Activated gamma-delta T cell treated with anti-CD3 and anti-CD28 coated beads, Interleukin-2, amount 50 U/mL, for 16 hours (primary cell): ENCODE measurements at regions not wholly inside any gene's neighbourhood (a gene's known extent, or its start where the extent isn't known, plus 50 kb on each side); places are given as distances from the start of the nearest gene placed in this dataset.

Source experiments
- DNase-seq: peaks from one replicate; pipeline ENCODE4 v3.0.0-alpha.2; 2020; ENCODE audit warnings: low read depth

DNA sequence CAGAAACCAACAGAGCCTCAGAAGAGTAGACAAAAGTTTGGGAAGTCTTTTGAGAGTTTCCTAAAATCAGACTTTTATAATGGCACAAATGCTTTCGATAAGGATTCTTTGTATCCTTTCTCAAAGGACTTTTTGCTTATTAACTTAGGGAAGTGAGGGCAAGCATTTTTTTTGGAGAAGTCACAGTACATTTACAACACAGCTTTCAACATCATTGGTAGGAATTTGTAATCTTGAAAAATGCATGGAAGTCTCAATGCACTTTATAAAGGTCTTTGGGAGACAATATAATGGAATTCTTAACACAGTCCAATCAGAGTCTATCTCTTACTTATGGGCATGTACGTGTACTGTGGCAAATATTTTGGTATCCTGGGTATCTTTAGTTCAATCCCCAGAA is 325.8 kb upstream of the NR5A2 start:
- no peak for DNase-seq

DNA sequence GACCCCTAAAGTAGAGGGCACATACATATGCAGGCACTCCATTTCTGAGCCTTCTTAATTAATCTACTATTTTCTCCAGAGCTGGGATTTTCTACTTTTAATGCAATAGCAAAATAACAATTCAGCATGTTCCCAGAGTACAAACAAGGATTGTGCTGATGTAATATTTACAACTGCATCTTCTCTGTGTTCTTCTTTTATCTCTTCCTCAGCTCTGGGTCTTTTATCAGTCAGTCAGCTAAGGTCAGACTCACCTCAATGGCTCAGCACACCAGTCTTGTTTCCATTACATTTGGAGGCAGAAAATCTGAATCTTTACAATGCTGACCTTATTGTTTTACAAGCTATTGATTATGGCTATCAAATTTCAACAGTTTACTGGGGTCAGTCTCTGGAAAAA is 323.3 kb upstream of the NR5A2 start:
- no peak for DNase-seq

DNA sequence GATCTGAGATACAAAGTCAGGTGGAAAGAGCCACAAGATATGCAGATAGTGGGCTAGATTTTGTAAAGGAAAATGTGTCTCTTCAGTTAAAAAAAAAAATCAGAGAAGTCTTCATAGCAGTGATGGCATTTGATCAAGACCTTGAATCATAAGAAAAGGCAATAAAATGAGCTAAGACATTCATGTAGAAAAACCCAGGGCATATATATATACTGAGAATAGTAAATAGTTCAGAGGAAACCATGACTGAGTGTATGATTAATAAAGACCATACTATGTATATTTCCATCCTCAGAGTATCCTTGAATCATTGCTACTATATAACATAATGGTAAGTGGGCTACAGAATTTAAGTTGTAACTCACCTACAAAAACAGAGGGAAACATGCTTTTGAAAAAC is 321.7 kb upstream of the NR5A2 start:
- DNase-seq, result no peak

DNA sequence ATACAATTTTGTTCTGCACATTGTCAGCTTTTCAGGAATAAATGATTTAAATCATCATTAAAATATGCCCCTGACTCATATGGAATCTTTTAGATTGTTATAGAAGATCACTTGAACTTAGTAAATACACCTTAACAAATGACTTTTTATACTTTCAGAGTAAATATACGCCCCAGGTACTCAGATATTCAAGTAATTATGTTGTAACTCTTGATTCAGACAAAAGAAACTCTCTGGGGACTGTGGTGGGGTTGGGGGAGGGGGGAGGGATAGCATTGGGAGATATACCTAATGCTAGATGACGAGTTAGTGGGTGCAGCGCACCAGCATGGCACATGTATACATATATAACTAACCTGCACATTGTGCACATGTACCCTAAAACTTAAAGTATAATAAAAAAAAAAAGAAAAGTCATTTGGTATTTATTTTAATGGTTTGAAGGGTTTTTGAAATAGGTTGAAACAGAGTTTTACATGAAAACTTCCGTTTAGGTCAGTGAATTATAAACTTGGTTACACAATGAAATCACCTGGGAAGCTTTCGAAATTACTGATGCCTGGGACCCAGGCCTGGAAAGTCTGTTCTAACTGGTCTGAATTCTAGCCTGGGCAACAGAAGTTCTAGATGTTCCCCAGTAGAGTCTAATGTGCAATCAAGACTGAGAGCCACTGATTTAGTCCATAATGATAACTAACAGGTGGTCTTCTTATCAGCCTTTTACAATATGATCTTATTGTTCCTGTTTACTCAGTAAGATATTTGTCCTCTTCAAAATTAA is 320.5 kb upstream of the NR5A2 start:
- DNase-seq, result no peak

DNA sequence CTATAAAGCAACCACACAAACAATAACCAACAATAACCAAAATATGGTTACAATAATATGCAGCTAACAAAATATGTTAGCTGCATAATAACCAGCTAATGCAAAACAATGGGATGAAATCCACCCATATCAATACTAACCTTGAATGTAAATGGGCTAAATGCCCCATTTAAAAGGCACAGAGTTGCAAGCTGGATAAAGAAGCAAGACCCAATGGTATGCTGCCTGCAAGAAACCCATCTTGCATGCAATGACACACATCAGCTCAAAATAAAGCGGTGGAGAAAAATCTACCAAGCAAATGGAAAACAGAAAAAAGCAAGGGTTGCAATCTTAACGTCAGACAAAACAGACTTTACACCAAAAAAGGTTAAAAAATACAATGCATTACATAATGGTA is 316.5 kb upstream of the NR5A2 start:
- DNase-seq, result no peak

DNA sequence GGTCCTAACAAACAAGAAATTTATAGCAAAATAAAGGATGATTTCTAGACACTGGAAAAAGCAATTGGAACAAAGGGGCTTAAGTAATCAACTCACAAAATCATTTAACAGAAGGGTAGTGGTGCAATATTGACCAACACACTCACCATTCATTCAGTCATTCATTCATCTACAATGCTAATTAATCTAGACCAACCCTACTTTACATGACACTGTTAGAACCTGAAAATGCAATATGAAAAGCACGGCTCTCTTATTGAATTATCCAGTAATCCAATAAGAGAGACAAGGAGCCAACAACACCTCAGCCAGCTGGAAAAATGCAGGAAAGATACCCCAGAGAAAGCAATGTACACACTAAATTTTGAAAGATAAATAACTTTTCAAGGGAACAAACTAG is 310.8 kb upstream of the NR5A2 start:
- DNase-seq, result no peak

DNA sequence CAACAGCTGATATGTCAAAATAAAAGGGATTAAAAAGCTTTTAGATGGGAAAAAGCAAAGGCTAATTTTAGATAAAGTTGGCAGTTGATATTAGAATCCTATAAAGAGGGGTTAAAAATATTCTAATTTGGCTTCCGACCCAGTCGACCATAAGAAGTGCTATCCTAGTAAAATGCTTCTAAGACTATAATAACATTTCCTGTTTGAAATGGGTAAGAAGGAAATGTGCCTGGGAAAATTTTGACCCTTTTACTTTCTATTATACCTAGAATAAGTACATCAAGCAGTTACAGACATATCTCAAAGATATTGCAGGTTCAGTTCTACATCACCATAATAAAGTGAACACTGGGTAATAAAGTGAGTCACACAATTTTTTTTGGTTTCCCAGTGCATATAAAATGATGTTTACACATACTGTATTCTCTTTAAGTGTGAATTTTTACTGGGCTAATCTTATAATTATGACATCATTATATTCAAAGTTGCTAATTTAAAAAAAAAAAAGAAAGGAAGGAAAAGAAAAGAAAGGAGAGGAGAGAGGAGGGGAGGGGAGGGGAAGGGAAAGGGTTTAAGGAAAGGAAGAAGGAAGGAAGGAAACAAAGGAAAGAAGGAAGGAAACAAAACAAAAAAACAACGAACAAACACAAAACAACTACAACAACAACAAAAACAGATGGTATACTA is 308.2 kb upstream of the NR5A2 start:
- DNase-seq, result no peak

DNA sequence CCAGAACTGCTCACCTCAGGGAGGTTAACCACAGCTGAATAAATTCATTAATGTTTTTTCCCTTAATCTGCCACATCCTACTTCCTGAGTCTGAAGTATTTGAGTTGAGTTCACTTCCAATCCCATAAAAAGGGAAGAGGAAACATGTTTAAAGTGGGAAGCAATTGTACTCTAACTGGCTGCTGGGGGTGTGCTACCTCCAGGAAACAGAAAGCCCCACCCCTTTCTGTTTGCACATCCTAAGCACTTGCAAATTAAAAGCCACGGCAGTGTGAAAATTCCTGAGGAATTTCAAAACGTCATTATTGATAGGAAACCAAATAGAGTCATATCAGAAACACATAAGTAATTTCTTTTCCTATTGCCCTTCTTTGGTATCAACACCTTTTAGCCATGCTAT is 307.0 kb upstream of the NR5A2 start:
- no peak for DNase-seq

DNA sequence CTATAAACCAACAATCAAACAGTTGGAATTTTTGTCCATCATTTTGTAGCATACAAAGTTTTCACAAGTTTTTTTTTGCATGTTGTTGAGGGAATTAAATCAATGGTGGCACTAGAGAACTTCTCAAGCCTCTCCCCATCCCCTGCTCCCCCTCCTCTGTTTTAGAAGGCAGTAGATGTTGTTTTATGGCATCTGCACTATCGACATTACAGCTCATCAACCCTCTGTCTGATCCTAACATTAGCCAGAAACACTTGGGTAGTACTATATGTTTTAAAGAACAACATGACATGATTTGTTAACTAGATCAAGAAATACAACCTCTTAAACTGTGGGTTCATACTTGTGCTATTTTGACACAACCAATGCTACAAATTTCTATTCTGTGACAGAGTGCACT is 306.5 kb upstream of the NR5A2 start:
- no peak for DNase-seq

DNA sequence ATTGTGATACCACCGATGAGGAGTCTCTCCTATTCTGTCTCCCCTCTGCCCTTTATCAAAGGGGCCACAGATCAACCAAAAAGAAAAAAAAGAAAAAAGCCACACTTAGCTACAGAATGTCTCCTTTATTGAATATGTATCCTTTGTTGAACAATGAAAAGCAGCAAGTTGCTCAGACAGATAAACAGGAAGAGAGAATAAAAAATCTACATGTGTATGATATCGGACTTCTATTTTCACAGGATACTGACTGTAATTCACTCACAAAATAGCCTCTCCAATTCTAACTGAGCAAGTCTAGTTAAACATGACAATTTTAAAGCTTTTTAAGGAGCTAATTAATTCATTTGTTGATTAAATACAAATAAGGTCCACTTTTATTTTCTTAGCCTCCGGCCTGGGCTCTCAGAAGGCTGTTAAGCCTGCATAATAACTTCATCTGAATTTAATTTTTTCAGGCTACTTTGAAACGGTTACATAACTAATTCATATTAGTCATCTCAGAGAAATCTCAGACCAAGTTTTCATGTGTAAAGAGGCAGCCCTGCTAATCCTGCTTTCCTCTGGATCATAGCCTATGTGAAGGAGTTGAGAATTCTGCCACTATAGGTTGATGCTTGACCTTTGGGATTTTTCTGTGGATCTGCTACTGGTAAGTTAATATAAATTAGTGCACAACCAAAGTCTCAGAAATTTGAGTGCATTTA is 304.1 kb upstream of the NR5A2 start:
- no peak for DNase-seq

DNA sequence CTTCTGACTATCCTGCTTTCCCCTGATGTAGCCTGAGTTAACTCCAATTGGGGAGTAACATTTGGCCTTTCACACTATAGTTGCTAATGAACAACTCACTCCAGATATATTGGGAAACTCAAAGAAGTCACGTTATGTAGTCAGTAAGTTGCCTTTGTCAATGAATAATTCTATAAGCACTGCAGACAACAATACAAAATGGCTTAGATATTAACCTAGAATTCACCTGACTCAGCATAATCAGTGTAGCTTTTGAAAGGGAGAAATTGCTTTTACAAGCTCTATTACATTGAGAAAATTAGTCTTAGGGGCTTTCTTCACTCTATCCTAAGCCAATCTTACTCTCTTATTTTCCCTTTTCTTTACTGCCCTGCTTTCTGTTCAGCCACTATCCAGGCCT is 303.5 kb upstream of the NR5A2 start:
- DNase-seq, result no peak

DNA sequence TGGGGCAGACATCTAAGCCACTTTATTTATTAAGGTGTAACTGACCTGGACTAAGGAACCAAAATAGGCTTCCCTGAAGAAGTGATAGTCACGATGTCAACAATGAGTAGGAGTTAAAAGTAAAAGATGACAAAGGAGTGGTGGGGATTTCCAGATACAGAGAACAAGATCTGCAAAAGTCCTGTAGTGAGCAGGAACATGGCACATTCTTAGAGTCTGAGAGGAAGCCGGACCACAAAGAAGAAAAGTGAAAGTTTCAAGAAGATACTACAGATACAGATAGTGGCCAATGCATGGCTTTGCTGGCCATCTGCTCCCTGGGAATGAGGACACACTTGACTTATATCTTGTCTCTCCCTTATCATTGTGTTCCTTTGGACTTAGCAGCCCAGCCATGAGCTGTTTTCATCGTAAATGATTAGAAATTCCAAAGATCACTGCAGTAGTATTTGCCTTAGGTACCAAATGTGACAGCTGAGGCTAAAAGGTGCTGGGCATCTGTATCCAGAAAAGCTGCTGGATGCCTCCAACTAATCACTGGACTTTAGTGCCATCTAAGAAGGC is 302.4 kb upstream of the NR5A2 start:
- DNase-seq, result no peak

DNA sequence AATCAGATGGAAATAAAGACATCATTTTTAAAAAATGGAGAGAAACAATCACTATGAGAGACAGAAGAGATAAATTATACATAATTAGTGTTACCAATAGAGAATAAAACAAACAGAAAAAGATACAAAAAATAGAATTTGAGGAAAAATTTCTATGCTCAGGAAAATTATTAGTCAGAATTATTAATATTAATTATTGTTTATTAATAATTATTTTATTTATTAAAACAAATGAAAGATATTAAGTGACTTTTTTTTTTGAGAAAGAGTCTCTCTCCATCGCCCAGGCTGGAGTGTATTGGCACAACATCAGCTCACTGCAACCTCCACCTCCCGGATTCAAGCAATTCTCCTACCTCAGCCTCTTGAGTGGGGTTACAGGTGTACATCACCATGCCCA is 299.8 kb upstream of the NR5A2 start:
- no peak for DNase-seq

DNA sequence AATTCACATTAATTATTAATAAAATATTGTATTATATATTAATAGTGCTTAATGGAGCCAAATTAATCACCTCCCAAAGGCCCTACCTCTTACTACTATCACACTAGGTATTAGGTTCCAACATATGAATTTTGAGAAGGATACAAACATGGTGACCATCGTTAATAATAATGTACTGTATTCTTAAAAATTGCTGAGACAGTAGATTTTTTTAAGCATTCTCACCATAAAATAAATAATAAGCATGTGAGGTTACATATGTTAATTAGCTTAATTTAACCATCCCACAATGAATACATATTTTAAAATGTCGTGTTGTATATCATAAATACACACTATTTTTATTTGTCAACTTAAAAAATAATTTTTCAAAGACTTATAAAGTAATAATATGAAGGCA is 299.2 kb upstream of the NR5A2 start:
- no peak for DNase-seq

DNA sequence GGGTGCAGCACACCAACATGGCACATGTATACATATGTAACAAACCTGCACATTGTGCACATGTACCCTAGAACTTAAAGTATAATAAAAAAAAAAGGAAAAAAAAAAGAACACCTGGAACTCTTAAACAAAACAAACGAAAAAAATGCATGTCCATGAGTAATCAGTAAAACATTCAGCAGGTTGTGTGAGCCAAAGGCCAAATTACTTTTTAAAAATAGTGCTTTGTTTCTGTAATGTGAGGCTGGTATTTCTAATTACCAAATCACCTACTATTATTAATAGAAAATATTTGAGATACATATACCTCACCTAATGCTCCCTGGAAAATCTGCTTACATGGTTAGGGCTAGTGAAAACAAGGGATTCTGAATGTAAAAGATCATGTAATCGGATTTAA is 294.4 kb upstream of the NR5A2 start:
- no peak for DNase-seq

DNA sequence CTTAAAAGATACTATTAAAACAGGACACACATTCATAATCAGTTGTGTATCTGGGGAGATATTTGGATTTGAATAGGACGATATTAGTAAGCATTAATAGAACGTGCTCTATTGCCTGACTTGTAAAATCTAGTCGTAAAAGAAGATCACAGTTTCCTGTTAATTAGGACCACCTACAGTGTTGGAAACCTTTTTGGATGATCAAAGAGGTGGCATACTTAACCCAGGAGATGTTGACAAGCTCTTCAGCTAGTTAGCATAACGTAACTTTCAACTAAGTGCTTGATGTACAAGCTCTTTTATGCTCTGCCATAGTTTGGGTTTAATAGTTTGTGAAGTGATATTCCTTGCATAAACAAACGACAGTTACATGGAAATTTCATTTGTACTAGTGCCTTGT is 293.3 kb upstream of the NR5A2 start:
- no peak for DNase-seq

DNA sequence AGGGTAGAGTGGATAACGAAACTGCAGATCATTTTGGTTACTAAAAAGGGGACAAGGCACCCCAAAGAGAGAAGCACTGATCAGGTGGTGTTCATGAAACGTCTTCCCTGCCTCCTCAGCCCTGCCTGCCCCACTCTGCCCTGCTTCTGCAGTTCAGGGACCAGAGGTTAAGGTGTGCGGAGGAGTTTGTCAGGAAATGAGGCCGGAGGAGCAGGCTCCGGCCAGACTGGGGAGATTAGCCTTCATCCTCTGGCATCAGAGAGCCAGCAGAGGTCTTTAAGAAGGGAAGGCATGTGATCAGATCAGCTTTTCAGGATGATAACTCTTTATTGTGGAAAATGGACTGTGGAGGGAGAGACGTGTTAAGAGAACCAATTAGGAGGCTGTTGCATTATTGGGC is 291.9 kb upstream of the NR5A2 start:
- no peak for DNase-seq

DNA sequence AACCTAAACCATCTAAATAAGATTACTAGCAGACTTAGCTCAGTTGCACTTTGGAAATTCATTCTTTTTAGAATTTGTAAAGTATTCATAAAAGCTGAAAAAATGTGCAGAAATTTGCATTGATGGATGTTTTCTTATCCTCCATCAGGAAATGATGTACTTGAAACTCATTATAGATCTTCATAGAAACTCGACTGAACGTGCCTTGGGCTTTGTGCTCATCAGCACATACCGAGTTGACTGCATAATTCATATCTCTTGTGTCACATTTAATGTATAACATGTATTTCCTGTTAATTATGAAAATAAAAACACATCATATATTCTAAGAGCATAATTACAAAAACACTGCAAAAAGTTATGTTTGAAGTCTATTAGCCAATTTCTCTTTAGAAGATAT is 290.9 kb upstream of the NR5A2 start:
- DNase-seq, result no peak

DNA sequence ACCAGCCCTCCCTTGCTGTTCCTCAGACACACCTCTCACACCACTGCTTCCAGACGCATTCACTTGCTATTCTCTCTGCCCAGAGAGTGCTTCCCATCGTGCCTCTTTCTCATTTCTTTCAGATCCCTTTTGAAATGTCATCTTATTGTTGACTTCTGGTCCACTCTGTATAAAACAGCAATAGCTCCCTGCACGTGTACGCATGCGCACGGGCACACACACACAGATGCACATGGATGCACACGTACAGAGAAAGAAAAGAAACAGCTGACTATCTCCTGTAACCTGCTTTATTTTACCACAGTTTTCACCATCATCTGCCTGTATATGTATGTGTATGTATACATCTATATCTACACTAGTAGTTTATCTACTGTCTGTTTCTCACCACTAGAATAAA is 285.9 kb upstream of the NR5A2 start:
- no peak for DNase-seq

DNA sequence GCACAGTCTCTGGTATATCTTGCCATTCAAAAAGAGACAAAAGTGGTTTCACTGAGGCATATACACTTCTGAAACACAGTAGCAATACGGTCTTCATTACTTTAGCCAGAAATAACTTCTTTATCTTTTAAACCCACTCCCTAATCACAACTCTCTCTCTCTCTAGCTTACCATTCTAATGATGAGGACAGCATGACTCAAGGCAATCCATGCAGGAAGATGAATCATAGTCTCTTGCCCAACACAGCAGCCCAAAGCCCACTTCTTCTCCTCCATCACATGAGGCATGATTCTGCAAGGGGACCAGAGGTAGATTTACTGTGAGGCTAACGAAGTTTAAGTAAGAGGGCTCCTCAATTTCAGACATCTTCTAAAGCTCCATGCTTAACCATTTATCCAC is 285.0 kb upstream of the NR5A2 start:
- no peak for DNase-seq

DNA sequence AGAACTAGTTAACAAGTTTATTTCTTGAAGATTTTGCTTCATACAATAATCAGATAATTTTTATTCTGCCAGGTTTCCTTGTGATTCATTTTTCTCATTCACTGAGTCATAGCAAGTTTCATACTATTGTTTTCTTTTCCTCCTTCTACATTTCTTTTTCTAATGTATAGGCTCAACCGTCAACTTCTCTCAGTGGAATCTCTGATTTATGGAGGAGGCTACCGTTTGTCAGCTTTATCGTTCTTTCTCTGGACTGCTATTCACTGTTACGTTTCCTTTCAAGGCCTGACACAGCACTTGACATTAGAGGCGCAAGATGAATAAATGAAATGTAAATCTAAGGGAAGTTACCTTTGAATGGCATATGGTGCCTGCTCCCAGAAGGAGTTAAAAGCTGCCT is 284.3 kb upstream of the NR5A2 start:
- no peak for DNase-seq

DNA sequence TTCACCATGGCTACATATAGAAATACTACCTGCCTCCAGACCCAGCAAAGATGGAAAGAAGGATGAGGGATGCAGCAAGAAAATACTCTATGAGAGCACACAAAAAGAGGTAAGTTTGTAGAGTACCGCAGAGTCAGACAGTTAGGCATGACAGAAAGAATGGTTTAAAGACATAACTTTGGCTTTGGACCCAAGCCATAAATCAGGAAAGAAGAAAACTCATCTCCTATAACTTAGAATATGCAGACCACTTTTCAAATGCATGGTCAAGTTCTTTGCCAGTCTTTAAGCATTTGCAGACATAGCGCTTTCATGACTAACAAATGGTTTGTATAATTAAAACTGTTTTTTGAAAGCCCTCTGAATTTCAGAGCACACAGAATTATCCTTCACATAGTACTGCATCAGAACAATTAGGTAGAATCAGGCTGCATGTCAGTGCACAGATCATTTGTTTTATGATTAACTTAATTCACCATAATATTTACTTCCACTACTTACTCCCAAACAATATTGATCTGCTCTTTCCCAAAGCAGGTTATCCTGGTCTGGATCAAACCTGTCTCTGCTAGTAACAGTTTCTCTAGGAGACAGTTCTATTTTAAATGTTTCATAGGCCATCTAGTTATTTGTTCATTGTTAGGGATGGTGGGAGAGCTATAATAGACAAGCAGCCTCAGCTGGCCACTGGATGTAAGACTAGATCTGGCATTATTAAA is 280.7 kb upstream of the NR5A2 start:
- DNase-seq, result no peak
